NOMO-1 treated with DMSO at 0.1 percent for 48 hours (cell line): ENCODE measurements at regions not wholly inside any gene's neighbourhood (a gene's known extent, or its start where the extent isn't known, plus 50 kb on each side); places are given as distances from the start of the nearest gene placed in this dataset.

Source experiments
- DNase-seq: peaks from one replicate; lab custom pipeline; 2025; ENCODE audit not compliant: unreplicated experiment; lab: John Stamatoyannopoulos, UW

- no peak for DNase-seq
These were observed 595.7 kb upstream of the POU3F4 start for GRCh38 chrX:82912382-82912781.

DNA sequence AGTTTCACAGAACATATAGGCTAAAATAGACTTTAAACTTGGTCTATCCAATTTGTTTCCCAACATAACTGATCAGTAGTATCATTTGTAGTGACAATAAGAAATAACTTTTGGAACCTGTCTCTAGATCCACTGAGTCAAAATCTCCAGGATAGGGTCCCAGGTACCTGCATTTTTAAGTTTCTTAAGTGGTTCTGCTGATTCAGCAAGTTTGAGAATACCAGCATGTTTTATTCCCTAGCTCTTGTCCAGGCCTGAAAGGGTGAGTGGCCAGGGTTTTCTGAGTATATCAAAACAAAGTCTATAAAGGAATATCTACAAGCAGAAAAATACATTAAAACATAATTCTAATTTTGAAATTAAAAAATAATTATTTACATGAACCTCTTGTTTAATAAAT lies 573.1 kb upstream of the POU3F4 start:
- DNase-seq: no peak

DNA sequence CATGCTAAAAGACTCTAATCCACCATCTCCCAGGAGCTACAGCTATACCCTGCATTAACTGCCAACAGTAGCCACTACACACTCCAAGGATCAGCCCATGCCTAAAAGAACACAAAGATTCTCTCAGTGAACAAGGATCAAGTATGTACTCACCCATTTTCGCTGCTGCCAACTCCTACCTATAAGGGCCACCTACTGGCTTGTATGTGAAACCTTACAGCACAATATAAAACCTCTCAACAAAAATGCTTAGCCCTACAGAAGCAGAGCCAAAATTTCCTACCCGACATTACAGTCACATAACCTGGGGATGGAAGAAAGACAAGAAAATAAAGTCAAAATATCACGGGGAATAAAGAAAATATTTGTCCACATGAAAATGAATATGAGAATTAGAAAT lies 562.8 kb upstream of the POU3F4 start:
- no peak for DNase-seq

DNA sequence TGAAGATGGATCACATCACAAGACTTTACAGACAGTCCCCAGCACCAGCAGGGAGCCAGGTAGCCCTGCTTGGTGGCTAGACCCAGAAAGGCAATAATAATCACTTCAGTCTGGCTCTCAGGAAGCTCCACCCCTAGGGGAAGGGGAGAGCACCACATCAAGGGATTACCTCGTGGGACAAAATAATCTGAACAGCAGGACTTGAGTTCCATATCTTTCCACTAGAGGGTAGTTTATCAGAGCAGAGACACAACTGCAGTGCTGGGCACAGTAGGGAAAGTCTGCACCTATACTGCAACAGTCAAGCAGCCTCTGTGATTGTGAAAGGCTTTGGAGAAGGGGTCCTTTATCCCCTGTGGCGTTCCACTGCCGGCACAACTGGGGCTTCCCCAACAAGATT lies 547.0 kb upstream of the POU3F4 start:
- DNase-seq: no peak

- DNase-seq: no peak
These were observed 534.4 kb upstream of the POU3F4 start for GRCh38 chrX:82973646-82974045.

DNA sequence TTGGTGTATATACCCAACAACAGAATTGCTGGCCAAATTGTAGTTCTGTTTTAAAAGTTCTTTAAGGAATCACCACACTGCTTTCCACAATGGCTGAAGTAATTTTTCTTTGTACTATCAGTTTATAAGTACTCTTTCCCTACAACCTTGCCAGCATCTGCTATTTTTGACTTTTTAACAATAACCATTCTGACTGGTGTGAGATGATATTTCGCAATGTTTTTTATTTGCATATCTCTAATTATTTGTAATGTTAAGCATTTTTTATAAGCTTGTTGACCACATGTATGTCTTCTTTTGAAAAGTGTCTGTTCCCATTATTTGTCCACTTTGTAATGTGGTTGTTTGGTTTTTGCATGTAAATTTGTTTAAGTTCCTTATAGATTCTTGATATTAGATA lies 509.9 kb upstream of the POU3F4 start:
- DNase-seq: no peak

- no peak for DNase-seq
These were observed 504.1 kb upstream of the POU3F4 start for GRCh38 chrX:83004012-83004411.

DNA sequence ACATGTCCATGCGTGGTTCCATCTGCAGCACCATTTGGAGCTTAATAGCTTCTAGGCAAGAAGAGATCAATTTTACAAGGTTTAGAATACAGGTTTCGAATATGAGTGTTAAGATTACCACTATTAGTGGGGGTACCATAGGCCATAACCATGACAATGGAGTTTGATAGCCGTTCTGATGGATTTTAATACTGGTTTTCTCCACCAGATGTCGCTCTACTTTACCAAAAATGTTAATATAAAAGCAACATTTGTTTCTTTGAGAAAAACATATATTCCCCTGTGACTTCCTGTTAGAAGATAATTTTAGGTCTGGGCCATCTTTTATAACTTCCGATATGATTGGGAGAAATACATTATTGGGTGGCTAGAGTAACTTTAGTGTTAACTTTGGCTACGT lies 499.7 kb upstream of the POU3F4 start:
- peak; percentile 1 for DNase-seq

- no peak for DNase-seq
These were observed 488.8 kb upstream of the POU3F4 start for GRCh38 chrX:83019258-83019657.

GRCh38 chrX:83022020-83022419 lies 486.1 kb upstream of the POU3F4 start:
- no peak for DNase-seq
